HCT116 (cell line): ENCODE measurements at regions not wholly inside any gene's neighbourhood (a gene's known extent, or its start where the extent isn't known, plus 50 kb on each side); places are given as distances from the start of the nearest gene placed in this dataset.

Source experiments
- ATAC-seq: fragments of 200-7000 bp; cut with Tn5 transposase; 2 replicates; pipeline ENCODE4 v1.9.1; 2020; ENCODE audit warnings: mild to moderate bottlenecking, moderate library complexity
- BruUV-seq: library from RNA; stranded (reverse); fragments of 400-500 nt; replicated peaks from 2 replicates; lab custom pipeline; 2021; lab: Mats Ljungman, UMichigan
- CTCF ChIA-PET: fragments of 300-600 bp; sonication (Branson Sonifier 250); formaldehyde crosslinking; loops from one replicate; lab custom pipeline; 2021; ENCODE audit warnings: antibody characterized with exemption; lab: Charles Lee
- POLR2A ChIA-PET: fragments of 300-600, 350-600 bp; sonication (Branson Sonifier 250); formaldehyde crosslinking; loops from one replicate; lab custom pipeline; 2021; ENCODE audit warnings: antibody characterized with exemption; lab: Charles Lee
- RAD21 ChIA-PET, 2 experiments: fragments of 300-600 bp; sonication (Branson Sonifier 250); formaldehyde crosslinking; loops; one replicate each; lab custom pipeline; 2023; ENCODE audit warnings: low total read pairs in 2 of 2; ENCODE audit not compliant: uncharacterized antibody in 2 of 2, unreplicated experiment in 2 of 2, low non-redundant PET in 1 of 2; lab: Charles Lee
- DNase-seq: peaks from one replicate; pipeline ENCODE4 v3.0.0-alpha.2; 2010; ENCODE audit warnings: low read depth, low spot score
- H2AFZ ChIP-seq: fragments of 200-600 bp; shearing (Covaris generic), sonication (generic); 2 replicates; pipeline ENCODE4 v1.6.1; 2017; ENCODE audit warnings: low read depth, mixed run types, mixed read lengths, antibody characterized with exemption, low read length; ENCODE audit not compliant: poor library complexity, severe bottlenecking
- H3K27ac ChIP-seq: 2 replicates; pipeline ENCODE4 v1.5.1; 2012; ENCODE audit warnings: low read depth, low read length
- H3K27me3 ChIP-seq: fragments of 200-600 bp; sonication (generic); 2 replicates; pipeline ENCODE4 v1.6.1; 2016; ENCODE audit warnings: mixed run types, low read length, mixed read lengths; ENCODE audit not compliant: insufficient read depth
- H3K36me3 ChIP-seq, 2 experiments: fragments of 200-500 bp in 1 of 2; fragments of 200-600 bp in 1 of 2; sonication (Bioruptor generic) in 1 of 2; sonication (generic) in 1 of 2; 2 replicates each; pipeline versions ENCODE4 v1.5.1 to v1.6.1; 2014 to 2016; ENCODE audit warnings: low read length in 2 of 2, inconsistent platforms in 1 of 2, mixed read lengths in 1 of 2, mixed run types in 1 of 2; ENCODE audit not compliant: insufficient read depth in 2 of 2, control insufficient read depth in 1 of 2
- H3K4me1 ChIP-seq, 2 experiments: fragments of 200-600 bp in 1 of 2; sonication (generic) in 1 of 2; 2 replicates each; pipeline versions ENCODE4 v1.5.1 to v1.6.1; 2012 to 2017; ENCODE audit warnings: low read length in 2 of 2, inconsistent platforms in 1 of 2, mild to moderate bottlenecking in 1 of 2, mixed read lengths in 1 of 2, mixed run types in 1 of 2, moderate library complexity in 1 of 2; ENCODE audit not compliant: insufficient read depth in 2 of 2, control insufficient read depth in 1 of 2
- H3K4me2 ChIP-seq: fragments of 200-600 bp; sonication (generic); 2 replicates; pipeline ENCODE4 v1.6.1; 2017; ENCODE audit warnings: mixed run types, low read length, mixed read lengths
- H3K4me3 ChIP-seq, 2 experiments: fragments of 200-600 bp in 1 of 2; sonication (generic) in 1 of 2; replicated peaks in 1 of 2; 2 replicates each; pipeline ENCODE4 v1.5.1; 2011 to 2016; ENCODE audit warnings: low read length in 2 of 2, control low read depth in 1 of 2, low read depth in 1 of 2, mild to moderate bottlenecking in 1 of 2, mixed read lengths in 1 of 2, mixed run types in 1 of 2
- H3K79me2 ChIP-seq: fragments of 200-600 bp; sonication (generic); 2 replicates; pipeline ENCODE4 v1.6.1; 2017; ENCODE audit warnings: mild to moderate bottlenecking, mixed run types, low read length, moderate library complexity, mixed read lengths; ENCODE audit not compliant: insufficient read depth
- H3K9ac ChIP-seq: fragments of 200-600 bp; sonication (generic); 2 replicates; pipeline ENCODE4 v1.6.1; 2016; ENCODE audit warnings: low read length, mixed read lengths
- H3K9me2 ChIP-seq: fragments of 200-600 bp; sonication (generic), shearing (Covaris generic); 2 replicates; pipeline ENCODE4 v1.6.1; 2017; ENCODE audit warnings: mixed run types, mild to moderate bottlenecking, moderate library complexity; ENCODE audit not compliant: insufficient read depth
- H3K9me3 ChIP-seq, 2 experiments: fragments of 200-500 bp in 1 of 2; fragments of 200-600 bp in 1 of 2; sonication (Bioruptor generic) in 1 of 2; sonication (generic) in 1 of 2; 2 replicates each; pipeline ENCODE4 v1.6.1; 2014 to 2017; ENCODE audit warnings: low read length in 2 of 2, mixed read lengths in 2 of 2, inconsistent platforms in 1 of 2, low read depth in 1 of 2, mild to moderate bottlenecking in 1 of 2, mixed run types in 1 of 2, moderate library complexity in 1 of 2; ENCODE audit not compliant: control insufficient read depth in 1 of 2, insufficient read depth in 1 of 2
- H4K20me1 ChIP-seq: fragments of 200-600 bp; sonication (generic), shearing (Covaris generic); 2 replicates; pipeline ENCODE4 v1.6.1; 2017; ENCODE audit warnings: mixed run types, mild to moderate bottlenecking, moderate library complexity; ENCODE audit not compliant: insufficient read depth
- EZH2 ChIP-seq: fragments of 200-600 bp; sonication (generic); IDR thresholded peaks from 2 replicates; pipeline ENCODE4 v1.6.1; 2017; ENCODE audit warnings: antibody characterized with exemption, mixed run types
- EZH2phosphoT487 ChIP-seq: fragments of 200-600 bp; IDR thresholded peaks from 2 replicates; pipeline ENCODE4 v1.6.1; 2018; ENCODE audit warnings: antibody characterized with exemption, borderline replicate concordance
- FOSL1 ChIP-seq: IDR thresholded peaks from 2 replicates; pipeline ENCODE4 v1.6.1; 2012; ENCODE audit warnings: low read depth
- RAD21 ChIP-seq: IDR thresholded peaks from 2 replicates; pipeline ENCODE4 v1.6.1; 2012; ENCODE audit warnings: low read depth, mild to moderate bottlenecking
- SRF ChIP-seq: IDR thresholded peaks from 2 replicates; pipeline ENCODE4 v1.6.1; 2012; ENCODE audit warnings: low read depth
- YY1 ChIP-seq: IDR thresholded peaks from 2 replicates; pipeline ENCODE4 v1.6.1; 2011; ENCODE audit warnings: low read length, low read depth, moderate library complexity, mild to moderate bottlenecking; ENCODE audit not compliant: insufficient replicate concordance; ENCODE audit errors: extremely low read depth
- intact Hi-C: fragments of 100-400 bp; cut with micrococcal nuclease; formaldehyde crosslinking; loops from 2 replicates; pipeline ENCODE4 v1.10.0; 2022
- TF ChIP-seq, protein P1 (sequence below): IDR thresholded peaks from 2 replicates; pipeline ENCODE4 v1.6.1; 2011; ENCODE audit warnings: mild to moderate bottlenecking, low read length, moderate library complexity; ENCODE audit not compliant: insufficient replicate concordance; ENCODE audit errors: extremely low read depth
- TF ChIP-seq, protein P2 (sequence below): IDR thresholded peaks from 2 replicates; pipeline ENCODE4 v1.6.1; 2012

DNA sequence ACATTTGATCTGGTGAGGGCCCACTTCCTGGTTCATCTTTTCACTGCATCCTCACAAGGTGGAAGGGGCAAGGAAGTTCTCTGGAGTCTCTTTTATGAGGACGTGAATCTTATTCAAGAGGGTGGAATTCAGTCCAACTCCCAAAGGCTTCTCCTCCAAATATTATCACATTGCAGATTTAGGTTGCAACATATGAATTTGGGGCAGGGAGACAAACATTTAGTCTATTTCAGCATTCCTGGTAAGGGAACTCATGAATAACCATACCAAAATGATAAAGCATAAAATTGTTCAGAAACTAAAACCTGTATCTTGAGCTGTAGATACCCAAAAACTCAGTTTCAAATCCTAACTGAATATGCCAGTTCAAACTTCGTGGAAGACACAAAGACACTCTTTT lies 246.8 kb downstream of the QDPR start:
- no peak for ATAC-seq
- no TSS peak for BruUV-seq
- H3K4me1 ChIP-seq = no peaks in the 10 kb centered on the region
- DNase-seq = no peak
- ChIA-PET RAD21 (no interaction called here), CTCF (no interaction called here)
- no peak overlapping the region for H3K4me3 ChIP-seq
- intact Hi-C loops = no loop called here
- no peaks in the 10 kb centered on the region for H3K36me3 ChIP-seq
- H3K79me2 ChIP-seq = no peaks in the 10 kb centered on the region
- peaks cover 46% of the 10 kb centered on the region for H3K27me3 ChIP-seq
- TF ChIP-seq FOSL1 (no peak), EZH2phosphoT487 (no peak), RAD21 (no peak), YY1 (no peak), EZH2 (no peak), SRF (no peak)
- TF ChIP-seq, protein P1, sequence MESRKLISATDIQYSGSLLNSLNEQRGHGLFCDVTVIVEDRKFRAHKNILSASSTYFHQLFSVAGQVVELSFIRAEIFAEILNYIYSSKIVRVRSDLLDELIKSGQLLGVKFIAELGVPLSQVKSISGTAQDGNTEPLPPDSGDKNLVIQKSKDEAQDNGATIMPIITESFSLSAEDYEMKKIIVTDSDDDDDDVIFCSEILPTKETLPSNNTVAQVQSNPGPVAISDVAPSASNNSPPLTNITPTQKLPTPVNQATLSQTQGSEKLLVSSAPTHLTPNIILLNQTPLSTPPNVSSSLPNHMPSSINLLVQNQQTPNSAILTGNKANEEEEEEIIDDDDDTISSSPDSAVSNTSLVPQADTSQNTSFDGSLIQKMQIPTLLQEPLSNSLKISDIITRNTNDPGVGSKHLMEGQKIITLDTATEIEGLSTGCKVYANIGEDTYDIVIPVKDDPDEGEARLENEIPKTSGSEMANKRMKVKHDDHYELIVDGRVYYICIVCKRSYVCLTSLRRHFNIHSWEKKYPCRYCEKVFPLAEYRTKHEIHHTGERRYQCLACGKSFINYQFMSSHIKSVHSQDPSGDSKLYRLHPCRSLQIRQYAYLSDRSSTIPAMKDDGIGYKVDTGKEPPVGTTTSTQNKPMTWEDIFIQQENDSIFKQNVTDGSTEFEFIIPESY = no peak
- TF ChIP-seq, protein P2, sequence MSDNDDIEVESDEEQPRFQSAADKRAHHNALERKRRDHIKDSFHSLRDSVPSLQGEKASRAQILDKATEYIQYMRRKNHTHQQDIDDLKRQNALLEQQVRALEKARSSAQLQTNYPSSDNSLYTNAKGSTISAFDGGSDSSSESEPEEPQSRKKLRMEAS = no peak
- TF ChIP-seq, all 23 proteins: peak for 0
- Histone ChIP-seq H3K9me2 (no peaks in the 10 kb centered on the region), H3K27ac (no peak overlapping the region), H3K9me3 (no peaks in the 10 kb centered on the region), H3K9ac (no peak overlapping the region), H2AFZ (no peak overlapping the region), H4K20me1 (no peaks in the 10 kb centered on the region), H3K4me2 (no peak overlapping the region)
- POLR2A ChIA-PET = no interaction called here
